ENCODE measurements at regions not wholly inside any gene's neighbourhood (a gene's known extent, or its start where the extent isn't known, plus 50 kb on each side); places are given as distances from the start of the nearest gene placed in this dataset.
"Not testable (repeated sequence)": the region's sequence is repeated elsewhere in the genome, so short reads cannot be mapped to it uniquely, and the experiment has no call there.

DNA sequence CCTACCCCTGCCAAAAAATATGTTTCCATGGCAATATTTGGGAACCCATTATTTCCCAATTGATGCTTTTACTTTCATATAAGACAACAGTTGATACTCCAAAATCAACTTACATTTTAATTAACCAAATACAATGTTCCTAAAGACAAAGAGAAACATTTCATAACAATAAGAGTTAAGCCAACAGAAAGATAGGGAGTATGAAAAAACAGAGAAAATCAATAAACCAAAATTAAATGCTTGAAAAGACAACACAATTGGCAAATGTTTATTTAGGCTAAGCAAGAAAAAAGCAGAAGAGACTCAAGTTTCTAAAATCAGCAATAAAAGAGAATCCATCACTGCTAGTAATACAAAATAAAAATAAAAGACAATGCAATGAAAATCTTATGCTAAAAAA, 123.1 kb upstream of the VPREB1 start:
- intact Hi-C loops (cut with micrococcal nuclease): no loop called here

DNA sequence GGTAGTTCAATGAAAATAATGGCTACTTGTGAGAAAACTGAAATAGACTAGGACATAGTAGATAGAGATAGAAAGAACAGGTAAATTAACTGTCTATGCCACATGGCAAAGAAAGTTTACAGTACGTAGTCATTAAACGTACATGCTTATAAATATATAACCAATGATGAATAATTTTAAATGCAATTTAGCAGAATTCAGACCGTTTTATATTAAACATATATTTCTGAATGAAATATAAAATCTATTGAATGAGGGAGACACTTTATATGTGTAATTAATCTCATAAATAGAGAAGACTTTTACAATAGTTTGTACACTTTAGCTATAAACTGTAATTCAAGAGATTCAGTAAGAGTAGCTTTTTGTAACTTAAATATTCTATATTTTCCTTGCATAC, 124.4 kb upstream of the VPREB1 start:
- intact Hi-C loops (cut with micrococcal nuclease): no loop called here

DNA sequence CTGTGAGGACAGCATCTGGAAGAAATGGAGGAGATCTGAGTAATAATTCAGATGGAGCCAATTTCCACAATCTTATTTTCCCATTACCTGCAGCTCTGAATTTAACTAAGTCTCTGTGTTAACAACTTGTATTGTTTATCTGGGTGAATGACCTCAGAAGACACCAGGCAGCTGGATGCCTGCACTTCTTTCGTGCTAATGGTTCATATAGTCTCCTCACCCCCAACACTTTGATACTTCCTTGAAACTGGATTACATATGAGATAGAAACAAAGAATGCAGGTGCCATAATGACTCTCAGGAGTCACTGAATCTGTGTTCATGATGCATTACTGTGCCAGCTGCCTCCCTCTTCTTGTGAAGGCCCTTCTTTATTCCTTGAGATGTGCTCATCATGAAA, 125.6 kb upstream of the VPREB1 start:
- intact Hi-C loops (cut with micrococcal nuclease): no loop called here

DNA sequence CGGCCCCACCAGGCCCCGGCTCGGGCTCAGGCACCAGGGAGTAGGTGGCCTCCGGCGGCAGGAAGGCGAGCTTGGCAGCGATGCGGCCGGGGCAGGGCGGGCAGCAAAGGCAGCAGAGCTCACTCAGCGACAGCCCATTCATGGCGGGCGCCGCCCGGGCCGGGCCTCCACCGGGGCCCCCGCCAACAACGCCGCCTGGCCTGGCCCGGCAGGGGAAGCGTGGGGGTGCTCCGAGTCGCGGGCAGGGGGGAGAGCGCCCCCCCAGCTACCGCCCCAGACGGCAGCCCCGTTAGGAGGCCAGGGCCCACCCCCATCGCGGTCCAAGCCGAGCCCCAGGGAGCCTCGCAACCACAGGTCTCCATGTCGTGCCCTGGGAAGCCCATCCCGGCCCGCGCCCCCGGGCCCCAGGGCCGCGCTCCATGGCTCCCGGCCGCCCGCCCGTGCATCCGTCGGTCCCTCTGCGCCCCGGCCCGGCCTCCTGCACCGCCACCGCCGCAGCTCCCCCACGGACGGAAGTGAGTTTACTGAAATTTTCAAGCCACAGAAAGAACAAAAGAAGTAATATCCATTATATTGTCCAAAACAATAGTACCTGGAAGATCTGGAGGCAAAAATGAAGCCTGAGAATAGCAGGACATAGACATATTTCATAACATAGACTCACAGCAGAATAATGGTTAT, 126.6 kb upstream of the VPREB1 start:
- intact Hi-C loops (cut with micrococcal nuclease): not testable (repeated sequence)

DNA sequence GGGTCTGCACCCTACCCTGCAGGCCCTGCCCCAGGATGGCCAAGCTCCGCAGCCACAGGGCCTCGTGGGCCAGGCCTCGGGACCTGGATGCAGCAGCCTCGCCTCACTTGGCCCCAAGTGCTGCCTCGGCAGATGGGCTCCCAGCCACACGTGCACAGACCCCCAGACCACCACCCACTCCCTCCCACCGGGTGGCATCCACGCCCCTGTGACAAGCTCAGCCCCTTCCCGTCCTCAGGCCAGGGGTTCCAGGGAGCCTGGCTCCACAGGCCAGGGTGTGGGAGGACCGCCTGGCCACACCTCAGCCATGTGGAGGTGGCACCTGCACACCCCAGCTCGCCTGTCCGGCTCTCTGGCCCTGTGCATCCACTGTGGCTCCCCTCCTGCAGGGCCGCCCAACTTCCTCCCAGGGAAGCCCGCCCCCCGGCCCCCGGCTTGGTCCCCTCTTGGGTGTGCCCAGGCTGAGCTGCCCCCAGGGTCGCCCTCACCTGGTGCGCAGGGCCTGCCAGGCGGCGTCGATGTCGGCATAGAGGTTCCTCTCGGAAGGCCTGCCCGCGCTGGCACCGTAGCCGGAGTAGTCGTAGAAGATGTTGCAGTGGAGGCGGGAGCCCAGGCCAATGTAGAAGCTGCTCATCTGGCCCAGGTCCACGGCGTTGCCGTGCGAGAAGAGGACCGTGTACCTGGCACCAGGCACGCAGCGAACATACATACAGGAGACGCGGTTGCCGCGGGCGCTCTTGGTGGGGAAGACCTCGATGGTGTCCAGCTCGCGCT, 127.4 kb upstream of the VPREB1 start:
- intact Hi-C loops (cut with micrococcal nuclease): not testable (repeated sequence)

DNA sequence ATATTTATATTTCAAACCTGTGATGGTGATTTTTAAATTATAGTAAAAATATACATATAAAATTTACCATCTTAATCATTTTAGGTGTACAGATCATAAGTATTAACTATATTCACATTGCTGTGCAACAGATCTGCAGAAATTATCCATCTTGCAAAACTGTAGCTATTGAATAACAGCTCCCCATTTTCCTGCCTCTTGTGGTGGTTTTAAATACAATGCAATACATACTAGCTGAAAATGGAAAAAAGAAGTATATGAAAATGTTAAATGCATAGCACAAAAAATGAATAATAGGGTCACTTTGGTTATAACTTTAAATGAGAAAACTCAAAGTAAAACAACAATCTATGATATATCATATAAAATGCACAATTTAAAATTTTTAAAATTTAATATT, 130.9 kb upstream of the VPREB1 start:
- intact Hi-C loops (cut with micrococcal nuclease): no loop called here

DNA sequence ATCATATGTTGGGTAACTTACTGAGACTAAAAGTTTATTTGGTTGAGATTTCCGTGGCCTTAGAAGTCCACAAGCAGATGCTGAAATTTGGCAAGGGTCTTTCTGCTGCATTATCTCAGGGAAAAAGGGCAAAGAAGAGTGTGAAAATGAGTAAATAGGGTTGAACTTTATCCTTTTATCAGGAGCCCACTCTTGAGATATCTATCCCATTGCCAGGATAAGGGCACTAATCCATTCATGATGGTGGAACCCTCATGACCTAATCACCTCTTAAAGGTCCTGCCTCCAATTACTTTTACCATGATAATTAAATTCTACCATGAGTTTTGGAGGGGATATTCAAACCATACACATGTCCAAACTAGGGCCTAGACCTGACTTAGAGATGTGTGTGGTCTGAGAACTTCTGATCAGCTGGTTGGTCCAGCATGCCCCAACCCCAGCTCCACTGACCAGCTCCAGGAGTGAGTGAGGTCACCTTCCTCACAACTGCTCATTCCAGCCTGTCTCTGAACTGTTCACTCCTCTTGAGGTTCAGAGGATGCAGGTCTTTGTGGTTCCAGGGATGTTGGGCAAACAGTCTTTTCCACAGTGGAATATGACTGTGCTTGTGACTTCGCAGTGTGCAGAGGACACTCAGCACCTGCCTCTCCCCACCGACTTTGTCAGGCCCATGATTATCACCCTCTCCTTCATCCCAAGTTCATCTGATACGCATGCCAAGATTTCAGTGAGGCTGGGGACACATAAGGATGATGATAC, 130.1 kb upstream of the TOP3B start:
- intact Hi-C loops (cut with micrococcal nuclease): no loop called here

DNA sequence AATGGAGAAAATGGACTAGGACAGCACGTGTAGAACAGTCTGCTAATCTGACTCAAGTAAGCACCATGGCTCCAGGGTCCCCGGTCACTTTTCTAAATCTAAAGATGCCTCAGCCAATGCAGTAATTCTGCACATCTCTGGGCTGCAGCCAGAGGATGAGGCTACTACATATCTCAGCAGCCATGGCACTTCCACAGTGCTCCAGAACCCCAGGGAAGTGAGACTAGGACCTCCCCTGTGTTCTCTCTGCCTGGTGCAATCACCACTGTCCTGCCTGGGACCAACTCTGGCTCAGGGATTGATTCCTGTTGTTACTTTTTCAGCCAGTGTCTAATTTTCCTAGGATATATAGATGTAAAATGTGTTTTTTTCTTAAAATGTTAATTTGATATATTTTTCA, 129.4 kb upstream of the TOP3B start:
- intact Hi-C loops (cut with micrococcal nuclease): loop anchor here (1.0 kb wide), 1 partner anchor 46 kb away; no protein-coding TSS in a partner anchor

DNA sequence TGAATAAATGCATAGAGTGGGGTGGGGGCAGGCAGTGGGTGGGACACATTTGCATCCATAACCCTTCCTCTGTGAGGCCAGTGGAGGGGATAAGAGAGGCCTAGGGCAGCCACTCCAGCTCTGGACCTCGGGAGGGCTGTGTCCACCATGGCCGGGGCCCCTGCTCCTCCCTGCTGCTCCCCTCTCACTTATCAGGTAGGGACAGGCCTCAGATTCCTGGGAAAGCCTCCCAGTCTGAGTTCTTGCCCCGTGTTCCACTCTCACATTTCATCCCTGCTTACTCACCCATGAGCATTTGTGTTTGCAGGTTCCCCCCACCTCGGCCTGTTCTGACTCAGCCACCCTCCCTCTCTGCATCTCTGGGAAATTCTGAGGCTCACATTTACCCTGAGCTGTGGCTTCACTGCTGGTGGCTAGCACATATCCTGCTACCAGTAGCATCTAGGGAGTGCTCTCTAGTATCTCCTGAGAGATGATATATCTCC, 128.7 kb upstream of the TOP3B start:
- intact Hi-C loops (cut with micrococcal nuclease): loop anchor here (1.0 kb wide), 1 partner anchor 45 kb away; no protein-coding TSS in a partner anchor

DNA sequence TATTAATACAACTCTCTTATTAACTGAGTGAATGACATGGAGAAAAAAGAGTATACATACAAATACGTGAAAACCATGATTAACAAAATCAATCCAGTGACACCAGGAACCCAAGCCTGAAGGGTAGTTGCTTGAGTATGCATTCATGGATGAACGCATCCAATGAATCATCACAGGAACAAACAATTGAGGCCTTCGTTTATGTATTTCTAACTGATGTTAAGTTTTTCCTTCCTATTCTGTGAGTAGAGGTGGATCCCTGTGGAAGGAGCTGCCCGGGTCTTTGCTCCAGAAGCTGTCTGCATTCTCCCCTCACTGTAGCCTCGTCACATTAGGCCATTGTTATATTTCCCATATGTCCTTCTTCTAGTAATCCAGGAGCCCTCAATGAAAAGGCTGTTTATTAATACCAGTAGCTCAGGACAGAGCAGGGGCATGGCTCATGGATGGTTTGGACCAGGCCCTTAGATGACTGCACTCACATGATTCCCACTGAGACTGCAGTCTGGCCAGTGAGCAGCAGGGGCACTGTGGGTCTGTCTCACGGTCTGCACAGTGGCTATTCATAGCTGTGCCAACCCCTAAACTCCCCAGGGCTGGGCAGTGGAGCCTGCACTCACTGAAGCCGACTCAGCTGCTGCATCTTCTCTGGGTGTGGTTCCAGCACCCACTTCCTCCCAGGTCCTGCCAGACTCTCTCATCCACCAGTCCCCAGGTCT, 128.1 kb upstream of the TOP3B start:
- intact Hi-C loops (cut with micrococcal nuclease): loop anchor here (1.0 kb wide), 1 partner anchor 44 kb away; no protein-coding TSS in a partner anchor

DNA sequence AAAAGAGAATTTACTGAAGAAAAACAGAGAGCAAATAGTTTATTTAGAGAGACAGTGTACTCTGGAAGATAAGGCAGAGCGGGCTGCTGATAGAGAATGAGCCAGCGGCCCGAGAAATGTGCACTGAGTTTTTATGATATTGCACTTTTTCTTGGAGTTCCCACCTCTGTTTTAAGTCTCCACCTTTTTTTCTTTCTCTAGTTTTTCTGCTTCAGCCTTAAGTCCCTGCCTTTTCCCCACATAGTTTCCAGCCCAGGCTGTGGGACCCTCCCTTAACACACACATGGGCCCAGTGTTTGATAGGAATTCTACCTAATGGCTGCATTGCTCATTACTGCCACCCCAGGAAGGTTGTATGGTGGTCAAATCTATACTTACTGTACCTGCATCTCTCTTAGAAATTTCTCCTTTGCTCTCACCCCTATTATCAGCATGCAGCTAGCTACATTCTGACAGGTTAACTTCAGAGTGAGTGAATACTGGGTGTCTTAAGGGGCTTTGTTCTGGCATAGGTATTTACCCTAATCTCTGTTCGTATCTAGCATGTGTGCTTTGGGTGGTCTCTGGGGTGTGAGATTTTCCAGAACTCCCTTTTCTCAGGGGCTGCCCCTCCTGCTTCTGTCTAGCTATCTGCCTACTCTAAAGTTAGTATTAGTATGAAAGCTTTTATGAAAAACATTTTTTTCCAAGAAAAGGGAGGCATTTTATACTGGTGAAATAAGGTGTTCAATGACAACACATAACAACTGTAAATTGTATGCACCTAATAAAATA, 127.3 kb upstream of the TOP3B start:
- intact Hi-C loops (cut with micrococcal nuclease): no loop called here

DNA sequence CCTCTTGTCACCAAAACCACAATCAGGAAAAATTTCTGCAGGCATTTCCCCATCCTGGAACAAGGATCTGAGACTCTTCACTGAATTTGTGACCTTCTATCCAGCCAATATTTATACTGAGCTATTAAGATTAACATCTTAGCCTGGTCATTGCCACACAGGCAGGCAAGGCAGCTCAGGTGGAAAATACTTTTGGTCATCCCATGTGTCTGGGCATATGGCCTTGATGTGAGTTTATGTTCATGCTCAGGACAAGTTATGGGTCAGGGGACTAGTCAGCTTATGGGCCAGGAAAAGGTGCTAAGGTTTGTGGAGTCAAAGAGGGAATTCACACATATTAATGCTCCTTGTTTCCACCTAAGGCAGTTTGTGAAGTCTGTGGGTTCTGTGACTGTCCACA, 124.3 kb upstream of the TOP3B start:
- intact Hi-C loops (cut with micrococcal nuclease): no loop called here

DNA sequence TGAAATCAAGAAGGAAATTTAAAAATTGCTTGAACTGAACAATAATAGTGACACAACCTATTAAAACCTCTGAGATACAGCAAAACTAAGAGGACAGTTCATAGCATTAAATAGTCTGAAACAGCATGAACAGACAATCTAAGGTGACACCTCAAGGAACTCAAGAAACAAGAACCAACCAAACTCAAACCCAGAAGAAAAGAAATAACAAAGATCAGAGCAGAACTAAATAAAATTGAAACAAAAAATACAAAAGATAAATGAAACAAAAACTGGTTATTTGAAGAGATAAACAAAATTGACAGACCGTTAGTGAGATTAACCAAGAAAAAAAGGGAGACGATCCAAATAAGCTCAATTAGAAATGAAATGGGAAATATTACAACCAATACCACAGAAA, 122.8 kb upstream of the TOP3B start:
- intact Hi-C loops (cut with micrococcal nuclease): no loop called here

DNA sequence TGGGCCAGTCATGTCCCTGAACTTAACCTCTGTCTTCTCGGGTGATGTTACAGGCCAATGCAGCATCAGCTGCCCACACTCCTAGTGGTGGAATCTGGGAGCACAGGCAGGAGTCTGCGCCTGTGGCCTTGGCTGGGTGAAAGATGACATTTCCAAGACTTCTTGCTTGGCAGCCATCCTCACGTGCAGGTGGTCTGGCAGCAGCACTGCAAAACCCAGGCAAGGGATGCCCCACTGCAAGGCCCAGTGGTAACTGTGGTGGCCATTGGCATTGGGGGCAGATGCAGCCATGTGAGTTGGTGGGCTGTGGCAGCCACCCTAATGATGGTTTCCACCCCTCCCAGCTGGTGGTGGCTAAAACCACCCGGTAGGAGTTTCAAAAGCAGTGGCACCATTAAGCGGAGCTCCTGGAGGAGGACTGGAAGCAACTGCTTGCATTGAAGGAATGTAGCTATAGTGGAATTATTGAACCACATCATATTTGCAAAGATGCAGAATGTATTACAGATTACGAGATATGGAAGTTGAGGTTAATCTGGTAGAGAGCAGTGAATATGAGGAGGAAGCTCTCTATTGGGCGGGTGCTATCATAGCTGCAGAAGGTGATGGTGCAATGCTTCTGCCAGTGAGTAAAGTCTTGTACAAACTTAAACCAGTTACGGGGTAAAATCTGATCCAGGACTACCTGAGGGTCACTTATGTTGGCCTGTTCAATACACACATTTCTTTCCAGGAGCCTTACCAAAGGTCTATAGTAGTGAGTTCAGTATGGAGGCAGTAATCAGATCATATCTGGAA, 120.7 kb upstream of the TOP3B start:
- intact Hi-C loops (cut with micrococcal nuclease): no loop called here

DNA sequence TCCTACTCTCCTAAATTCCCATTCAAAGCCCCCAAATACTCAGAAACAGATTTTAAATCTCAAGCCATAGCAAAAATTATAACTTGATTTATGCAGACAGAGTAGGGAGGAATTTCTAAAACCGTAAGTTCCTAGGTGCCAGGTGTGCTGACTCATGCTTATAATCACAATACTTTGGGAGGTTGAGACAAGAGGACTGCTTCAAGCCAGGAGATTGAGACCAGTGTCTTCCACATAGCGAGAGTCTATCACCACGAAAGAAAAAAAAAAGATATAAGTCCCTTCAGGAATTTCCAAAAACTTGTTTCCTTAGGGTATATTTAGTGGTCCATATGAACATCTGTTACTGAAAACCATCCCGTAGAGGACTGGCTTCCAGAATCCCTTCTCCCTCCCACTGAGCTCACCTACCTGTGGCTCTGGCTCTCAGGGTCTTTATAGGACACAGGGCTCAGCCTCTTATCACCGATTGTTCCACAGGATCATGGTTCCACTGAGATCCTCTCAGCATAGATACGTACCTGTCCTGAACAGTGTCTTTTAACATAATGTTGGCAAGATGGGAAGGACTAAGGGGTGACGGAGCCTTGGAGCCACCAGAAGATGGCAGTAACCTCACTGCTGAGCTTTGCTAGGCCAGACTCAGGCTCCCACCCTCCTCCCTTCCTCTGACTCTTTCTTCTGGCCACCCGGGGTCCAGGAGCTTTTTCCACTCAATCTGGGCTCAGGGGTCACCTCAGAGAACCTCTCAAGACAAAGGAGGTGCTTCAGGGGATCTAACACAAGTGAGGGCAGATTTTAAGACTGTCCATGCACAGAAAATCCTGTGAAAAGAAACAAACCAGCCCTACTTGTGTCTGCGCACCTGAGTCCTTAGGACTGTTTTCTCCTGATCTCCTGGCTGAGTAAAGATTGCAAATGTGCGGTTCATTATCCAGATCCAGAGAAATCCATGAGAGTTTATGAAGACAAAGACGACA, 117.5 kb upstream of the TOP3B start:
- intact Hi-C loops (cut with micrococcal nuclease): no loop called here

DNA sequence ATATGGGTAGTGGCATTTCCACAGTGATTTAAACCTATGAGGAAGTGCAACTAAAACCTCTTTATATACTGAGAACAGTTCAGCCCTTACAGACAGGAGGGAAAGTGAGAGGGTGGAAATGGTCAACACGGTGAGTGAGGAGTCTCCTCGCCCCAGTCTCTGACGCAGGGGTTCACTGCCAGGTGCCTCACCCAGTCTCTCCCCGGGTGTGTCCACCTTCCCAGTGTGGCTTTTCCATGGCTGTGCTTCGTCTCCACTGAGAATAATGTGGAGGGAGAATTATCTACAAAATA, 116.6 kb upstream of the TOP3B start:
- intact Hi-C loops (cut with micrococcal nuclease): no loop called here

DNA sequence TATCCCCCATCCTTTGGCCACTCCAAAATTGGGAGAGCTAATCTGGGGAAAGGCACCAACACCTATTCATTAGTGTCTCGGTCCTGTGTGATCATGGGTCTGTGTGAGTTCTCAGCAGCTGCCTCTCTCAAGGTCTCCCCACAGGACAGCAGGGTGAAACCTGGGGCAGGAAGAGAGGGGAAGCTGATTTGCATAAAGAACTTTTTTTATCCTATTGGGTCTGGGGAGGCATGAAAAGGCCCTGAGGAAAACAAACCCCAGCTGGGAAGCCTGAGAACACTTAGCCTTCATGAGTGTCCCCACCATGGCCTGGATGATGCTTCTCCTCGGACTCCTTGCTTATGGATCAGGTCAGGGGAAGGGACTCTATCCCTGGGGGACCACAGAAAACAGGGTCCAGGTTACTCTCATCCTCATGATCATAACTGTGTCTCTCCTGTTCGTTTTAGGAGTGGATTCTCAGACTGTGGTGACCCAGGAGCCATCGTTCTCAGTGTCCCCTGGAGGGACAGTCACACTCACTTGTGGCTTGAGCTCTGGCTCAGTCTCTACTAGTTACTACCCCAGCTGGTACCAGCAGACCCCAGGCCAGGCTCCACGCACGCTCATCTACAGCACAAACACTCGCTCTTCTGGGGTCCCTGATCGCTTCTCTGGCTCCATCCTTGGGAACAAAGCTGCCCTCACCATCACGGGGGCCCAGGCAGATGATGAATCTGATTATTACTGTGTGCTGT, 116.0 kb upstream of the TOP3B start:
- intact Hi-C loops (cut with micrococcal nuclease): no loop called here

DNA sequence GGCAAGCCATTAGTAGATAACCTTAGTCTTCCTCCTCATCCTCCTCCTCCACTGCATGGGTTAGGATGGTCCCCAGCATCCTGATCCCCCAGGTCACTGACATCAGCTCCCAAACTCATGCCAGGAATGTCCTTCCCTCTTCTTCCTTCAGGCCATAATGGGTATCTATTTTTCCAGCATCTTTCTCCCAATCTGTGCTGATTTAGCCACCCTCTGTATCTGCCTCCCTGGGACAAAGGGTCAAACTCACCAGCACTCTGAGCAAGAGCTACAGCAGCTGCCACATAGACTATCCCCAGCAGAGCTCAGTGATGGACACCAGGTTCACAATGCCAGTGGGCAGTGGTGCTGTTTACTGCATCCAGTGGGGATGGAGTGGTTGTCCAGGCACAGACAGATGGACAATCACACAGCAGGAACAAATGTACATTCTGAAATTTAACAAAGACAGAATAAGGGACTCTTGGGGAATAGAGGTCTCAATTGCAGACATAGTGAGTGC, 115.2 kb upstream of the TOP3B start:
- intact Hi-C loops (cut with micrococcal nuclease): no loop called here

Measured in T-helper 2 cell treated with Interferon-gamma antibody and Interleukin-4, amounts not matched to agents 100 ng/mL and 5 ng/mL, for 36 hours (primary cell).